HCT116 (cell line): ENCODE measurements at regions not wholly inside any gene's neighbourhood (a gene's known extent, or its start where the extent isn't known, plus 50 kb on each side); places are given as distances from the start of the nearest gene placed in this dataset.
A peak's percentile ranks its signal among the peaks of the same experiment; 100 is the strongest.

ENCODE experiments used
- ATAC-seq: fragments of 200-7000 bp; cut with Tn5 transposase; 2 replicates; pipeline ENCODE4 v1.9.1; 2020; ENCODE audit warnings: mild to moderate bottlenecking, moderate library complexity
- BruUV-seq: library from RNA; stranded (reverse); fragments of 400-500 nt; replicated peaks from 2 replicates; lab custom pipeline; 2021; lab: Mats Ljungman, UMichigan
- CTCF ChIA-PET: fragments of 300-600 bp; sonication (Branson Sonifier 250); formaldehyde crosslinking; loops from one replicate; lab custom pipeline; 2021; ENCODE audit warnings: antibody characterized with exemption; lab: Charles Lee
- POLR2A ChIA-PET: fragments of 300-600, 350-600 bp; sonication (Branson Sonifier 250); formaldehyde crosslinking; loops from one replicate; lab custom pipeline; 2021; ENCODE audit warnings: antibody characterized with exemption; lab: Charles Lee
- RAD21 ChIA-PET, 2 experiments: fragments of 300-600 bp; sonication (Branson Sonifier 250); formaldehyde crosslinking; loops; one replicate each; lab custom pipeline; 2023; ENCODE audit warnings: low total read pairs in 2 of 2; ENCODE audit not compliant: uncharacterized antibody in 2 of 2, unreplicated experiment in 2 of 2, low non-redundant PET in 1 of 2; lab: Charles Lee
- DNase-seq: peaks from one replicate; pipeline ENCODE4 v3.0.0-alpha.2; 2010; ENCODE audit warnings: low read depth, low spot score
- H2AFZ ChIP-seq: fragments of 200-600 bp; shearing (Covaris generic), sonication (generic); 2 replicates; pipeline ENCODE4 v1.6.1; 2017; ENCODE audit warnings: low read depth, mixed run types, mixed read lengths, antibody characterized with exemption, low read length; ENCODE audit not compliant: poor library complexity, severe bottlenecking
- H3K27ac ChIP-seq: 2 replicates; pipeline ENCODE4 v1.5.1; 2012; ENCODE audit warnings: low read depth, low read length
- H3K27me3 ChIP-seq: fragments of 200-600 bp; sonication (generic); 2 replicates; pipeline ENCODE4 v1.6.1; 2016; ENCODE audit warnings: mixed run types, low read length, mixed read lengths; ENCODE audit not compliant: insufficient read depth
- H3K36me3 ChIP-seq, 2 experiments: fragments of 200-500 bp in 1 of 2; fragments of 200-600 bp in 1 of 2; sonication (Bioruptor generic) in 1 of 2; sonication (generic) in 1 of 2; 2 replicates each; pipeline versions ENCODE4 v1.5.1 to v1.6.1; 2014 to 2016; ENCODE audit warnings: low read length in 2 of 2, inconsistent platforms in 1 of 2, mixed read lengths in 1 of 2, mixed run types in 1 of 2; ENCODE audit not compliant: insufficient read depth in 2 of 2, control insufficient read depth in 1 of 2
- H3K4me1 ChIP-seq, 2 experiments: fragments of 200-600 bp in 1 of 2; sonication (generic) in 1 of 2; 2 replicates each; pipeline versions ENCODE4 v1.5.1 to v1.6.1; 2012 to 2017; ENCODE audit warnings: low read length in 2 of 2, inconsistent platforms in 1 of 2, mild to moderate bottlenecking in 1 of 2, mixed read lengths in 1 of 2, mixed run types in 1 of 2, moderate library complexity in 1 of 2; ENCODE audit not compliant: insufficient read depth in 2 of 2, control insufficient read depth in 1 of 2
- H3K4me2 ChIP-seq: fragments of 200-600 bp; sonication (generic); 2 replicates; pipeline ENCODE4 v1.6.1; 2017; ENCODE audit warnings: mixed run types, low read length, mixed read lengths
- H3K4me3 ChIP-seq, 2 experiments: fragments of 200-600 bp in 1 of 2; sonication (generic) in 1 of 2; replicated peaks in 1 of 2; 2 replicates each; pipeline ENCODE4 v1.5.1; 2011 to 2016; ENCODE audit warnings: low read length in 2 of 2, control low read depth in 1 of 2, low read depth in 1 of 2, mild to moderate bottlenecking in 1 of 2, mixed read lengths in 1 of 2, mixed run types in 1 of 2
- H3K79me2 ChIP-seq: fragments of 200-600 bp; sonication (generic); 2 replicates; pipeline ENCODE4 v1.6.1; 2017; ENCODE audit warnings: mild to moderate bottlenecking, mixed run types, low read length, moderate library complexity, mixed read lengths; ENCODE audit not compliant: insufficient read depth
- H3K9ac ChIP-seq: fragments of 200-600 bp; sonication (generic); 2 replicates; pipeline ENCODE4 v1.6.1; 2016; ENCODE audit warnings: low read length, mixed read lengths
- H3K9me2 ChIP-seq: fragments of 200-600 bp; sonication (generic), shearing (Covaris generic); 2 replicates; pipeline ENCODE4 v1.6.1; 2017; ENCODE audit warnings: mixed run types, mild to moderate bottlenecking, moderate library complexity; ENCODE audit not compliant: insufficient read depth
- H3K9me3 ChIP-seq, 2 experiments: fragments of 200-500 bp in 1 of 2; fragments of 200-600 bp in 1 of 2; sonication (Bioruptor generic) in 1 of 2; sonication (generic) in 1 of 2; 2 replicates each; pipeline ENCODE4 v1.6.1; 2014 to 2017; ENCODE audit warnings: low read length in 2 of 2, mixed read lengths in 2 of 2, inconsistent platforms in 1 of 2, low read depth in 1 of 2, mild to moderate bottlenecking in 1 of 2, mixed run types in 1 of 2, moderate library complexity in 1 of 2; ENCODE audit not compliant: control insufficient read depth in 1 of 2, insufficient read depth in 1 of 2
- H4K20me1 ChIP-seq: fragments of 200-600 bp; sonication (generic), shearing (Covaris generic); 2 replicates; pipeline ENCODE4 v1.6.1; 2017; ENCODE audit warnings: mixed run types, mild to moderate bottlenecking, moderate library complexity; ENCODE audit not compliant: insufficient read depth
- CEBPB ChIP-seq: IDR thresholded peaks from 2 replicates; pipeline ENCODE4 v1.6.1; 2012; ENCODE audit warnings: low read depth
- CTCF ChIP-seq, 3 experiments: fragments of 200-600 bp in 1 of 3; sonication (generic) in 1 of 3; IDR thresholded peaks in 2 of 3; conservative IDR thresholded peaks in 1 of 3; 2 replicates each; pipeline ENCODE4 v1.5.1; 2012 to 2017; ENCODE audit warnings: low read depth in 2 of 3, low read length in 2 of 3, antibody characterized with exemption in 1 of 3, borderline replicate concordance in 1 of 3, control low read depth in 1 of 3, mild to moderate bottlenecking in 1 of 3, mixed read lengths in 1 of 3, mixed run types in 1 of 3, moderate library complexity in 1 of 3; ENCODE audit not compliant: insufficient read depth in 1 of 3
- EGR1 ChIP-seq: IDR thresholded peaks from 2 replicates; pipeline ENCODE4 v1.6.1; 2012; ENCODE audit warnings: low read depth
- JUND ChIP-seq: IDR thresholded peaks from 2 replicates; pipeline ENCODE4 v1.6.1; 2012
- POLR2A ChIP-seq: IDR thresholded peaks from 2 replicates; pipeline ENCODE4 v1.7.0; 2011; ENCODE audit warnings: borderline replicate concordance; ENCODE audit not compliant: insufficient read depth, insufficient read length; ENCODE audit errors: extremely low read depth
- POLR2AphosphoS5 ChIP-seq: IDR thresholded peaks from 2 replicates; pipeline ENCODE4 v1.6.1; 2011; ENCODE audit warnings: mild to moderate bottlenecking, low read depth, low read length, moderate library complexity
- RAD21 ChIP-seq: IDR thresholded peaks from 2 replicates; pipeline ENCODE4 v1.6.1; 2012; ENCODE audit warnings: low read depth, mild to moderate bottlenecking
- SIN3A ChIP-seq: IDR thresholded peaks from 2 replicates; pipeline ENCODE4 v1.6.1; 2012; ENCODE audit warnings: low read depth
- TCF7L2 ChIP-seq: IDR thresholded peaks from 2 replicates; pipeline ENCODE4 v1.7.0; 2011; ENCODE audit warnings: borderline replicate concordance, inconsistent platforms; ENCODE audit not compliant: insufficient read depth, insufficient read length; ENCODE audit errors: extremely low read depth
- YY1 ChIP-seq: IDR thresholded peaks from 2 replicates; pipeline ENCODE4 v1.6.1; 2011; ENCODE audit warnings: low read length, low read depth, moderate library complexity, mild to moderate bottlenecking; ENCODE audit not compliant: insufficient replicate concordance; ENCODE audit errors: extremely low read depth
- ZBTB33 ChIP-seq: IDR thresholded peaks from 2 replicates; pipeline ENCODE4 v1.6.1; 2011; ENCODE audit warnings: mild to moderate bottlenecking, low read length, moderate library complexity; ENCODE audit not compliant: insufficient replicate concordance; ENCODE audit errors: extremely low read depth
- intact Hi-C: fragments of 100-400 bp; cut with micrococcal nuclease; formaldehyde crosslinking; loops from 2 replicates; pipeline ENCODE4 v1.10.0; 2022

GRCh38 chrX:3962511-3963311, 249.3 kb upstream of the PRKX start:
- Histone ChIP-seq H3K9me2 (no peaks in the 10 kb centered on the region), H3K79me2 (no peaks in the 10 kb centered on the region), H3K27me3 (no peaks in the 10 kb centered on the region), H3K9ac (no peak overlapping the region)
- TF ChIP-seq JUND: no peak
- peak; percentile 35; the same call in 1 of the 2 replicates for TF ChIP-seq RAD21
- peak; percentile 37 to 53 (median 43); a peak in 5 of 6 replicates for TF ChIP-seq CTCF (IDR thresholded peaks at IDR 0.05 in 2 of 3, conservative IDR thresholded peaks at IDR 0.05 in 1 of 3; ENCODE audit: borderline replicate concordance in 1 of 3, insufficient read depth in 1 of 3, low read depth in 2 of 3, low read length in 2 of 3)
- no peak for TF ChIP-seq CEBPB
- TF ChIP-seq, all 23 proteins: peak for 2
- no peaks in the 10 kb centered on the region for H4K20me1 ChIP-seq
- intact Hi-C loops: no loop called here
- no peak for DNase-seq
- ChIA-PET RAD21 (no interaction called here), CTCF (interaction anchor here (1.4 kb wide), 1 partner anchor 22 kb away, joined by 5 read pairs; no protein-coding TSS in a partner anchor), POLR2A (no interaction called here)
- no peaks in the 10 kb centered on the region for H3K4me1 ChIP-seq
- ATAC-seq: peak; percentile 59
- BruUV-seq: no TSS peak
- no peak overlapping the region for H2AFZ ChIP-seq
- no peaks in the 10 kb centered on the region for H3K36me3 ChIP-seq
- H3K4me2 ChIP-seq: no peak overlapping the region
- no peaks in the 10 kb centered on the region for H3K9me3 ChIP-seq
- no peak overlapping the region for H3K27ac ChIP-seq
- H3K4me3 ChIP-seq: no peak overlapping the region

DNA sequence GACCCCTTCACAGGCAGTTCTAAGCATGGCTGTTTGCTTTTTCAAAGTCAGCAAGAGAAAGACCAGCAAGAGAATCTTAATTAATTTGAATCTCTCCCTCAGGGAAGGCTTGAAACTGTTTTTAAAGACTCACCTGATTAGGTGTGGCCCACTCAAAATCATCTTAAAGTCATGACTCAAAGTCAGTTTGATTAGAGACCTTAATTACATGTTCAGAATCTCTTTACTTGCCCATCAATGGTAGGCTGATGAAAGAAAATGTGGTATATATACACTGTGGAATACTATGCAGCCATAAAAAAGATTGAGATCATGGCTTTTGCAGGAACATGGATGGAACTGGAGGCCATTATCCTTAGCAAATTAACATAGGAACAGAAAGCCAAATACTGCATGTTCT, 247.5 kb upstream of the PRKX start:
- no peak overlapping the region for H3K4me2 ChIP-seq
- RAD21 ChIA-PET: no interaction called here
- H3K79me2 ChIP-seq: no peaks in the 10 kb centered on the region
- H3K4me1 ChIP-seq: no peaks in the 10 kb centered on the region
- CTCF ChIA-PET: no interaction called here
- H3K36me3 ChIP-seq: no peaks in the 10 kb centered on the region
- H3K27ac ChIP-seq: no peak overlapping the region
- H2AFZ ChIP-seq: no peak overlapping the region
- H3K9me3 ChIP-seq: no peaks in the 10 kb centered on the region
- H3K4me3 ChIP-seq: no peak overlapping the region
- no peaks in the 10 kb centered on the region for H3K9me2 ChIP-seq
- DNase-seq: no peak
- no peak overlapping the region for H3K9ac ChIP-seq
- no peak for ATAC-seq
- intact Hi-C loops: no loop called here
- BruUV-seq: no TSS peak
- no peaks in the 10 kb centered on the region for H4K20me1 ChIP-seq
- POLR2A ChIA-PET: no interaction called here
- H3K27me3 ChIP-seq: no peaks in the 10 kb centered on the region
- TF ChIP-seq TCF7L2 (no peak), JUND (no peak), POLR2AphosphoS5 (no peak), EGR1 (no peak), RAD21 (no peak), CEBPB (no peak), CTCF (IDR thresholded peaks at IDR 0.05 in 2 of 3, conservative IDR thresholded peaks at IDR 0.05 in 1 of 3; ENCODE audit: borderline replicate concordance in 1 of 3, insufficient read depth in 1 of 3, low read depth in 2 of 3, low read length in 2 of 3) (no peak), SIN3A (no peak), POLR2A (no peak), ZBTB33 (no peak), YY1 (no peak)
